ENCODE measurements at regions not wholly inside any gene's neighbourhood (a gene's known extent, or its start where the extent isn't known, plus 50 kb on each side); places are given as distances from the start of the nearest gene placed in this dataset.

DNA sequence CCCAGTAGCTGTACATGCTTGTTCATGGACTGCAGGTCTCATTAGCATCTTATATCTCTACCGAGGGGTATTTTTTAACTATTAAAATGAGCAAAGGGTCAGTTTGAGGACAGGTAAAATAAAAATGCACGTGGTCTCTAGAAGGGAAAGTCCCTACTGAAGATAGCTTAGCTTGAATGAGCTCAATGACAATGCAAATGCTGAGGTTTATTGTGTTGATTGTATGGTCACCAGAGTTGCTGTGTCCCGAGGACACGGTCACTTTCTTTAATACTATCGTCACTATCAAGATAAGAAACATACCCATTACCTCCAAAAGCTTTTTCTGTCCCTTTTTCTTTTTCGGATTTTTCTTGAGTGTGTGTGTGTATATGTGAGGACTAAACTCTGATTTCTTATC is 250.5 kb upstream of the PRKX start:
- H3K9me3 ChIP-seq (ENCODE audit: control insufficient read depth in 4 of 4, low read length in 3 of 4): no peaks in the 10 kb centered on the region
- no peaks in the 10 kb centered on the region for H3K36me3 ChIP-seq (ENCODE audit: control insufficient read depth in 4 of 4, insufficient read depth in 3 of 4, low read depth in 1 of 4, low read length in 3 of 4)
- DNase-seq (ENCODE audit: low spot score): no peak
- H3K4me3 ChIP-seq (ENCODE audit: low read depth in 1 of 3, low read length in 3 of 3): no peak overlapping the region
- no peak for TF ChIP-seq RXRA (IDR thresholded peaks at IDR 0.05)
- no peak overlapping the region for H3K9ac ChIP-seq (ENCODE audit: low read depth in 1 of 2, low read length in 2 of 2)
- no peak overlapping the region for H3K27ac ChIP-seq (ENCODE audit: low read depth in 1 of 2, low read length in 2 of 2)
- 42% methylated on average over 6 of the region's 6 CpGs for WGBS
- peaks cover 0 to 4% (median 2%) of the 10 kb centered on the region in 4 donors for H3K4me1 ChIP-seq (ENCODE audit: control insufficient read depth in 4 of 4, insufficient read depth in 4 of 4, low read length in 3 of 4)
- no peaks in the 10 kb centered on the region for H3K27me3 ChIP-seq (ENCODE audit: control insufficient read depth in 4 of 4, insufficient read depth in 4 of 4, low read length in 3 of 4)

DNA sequence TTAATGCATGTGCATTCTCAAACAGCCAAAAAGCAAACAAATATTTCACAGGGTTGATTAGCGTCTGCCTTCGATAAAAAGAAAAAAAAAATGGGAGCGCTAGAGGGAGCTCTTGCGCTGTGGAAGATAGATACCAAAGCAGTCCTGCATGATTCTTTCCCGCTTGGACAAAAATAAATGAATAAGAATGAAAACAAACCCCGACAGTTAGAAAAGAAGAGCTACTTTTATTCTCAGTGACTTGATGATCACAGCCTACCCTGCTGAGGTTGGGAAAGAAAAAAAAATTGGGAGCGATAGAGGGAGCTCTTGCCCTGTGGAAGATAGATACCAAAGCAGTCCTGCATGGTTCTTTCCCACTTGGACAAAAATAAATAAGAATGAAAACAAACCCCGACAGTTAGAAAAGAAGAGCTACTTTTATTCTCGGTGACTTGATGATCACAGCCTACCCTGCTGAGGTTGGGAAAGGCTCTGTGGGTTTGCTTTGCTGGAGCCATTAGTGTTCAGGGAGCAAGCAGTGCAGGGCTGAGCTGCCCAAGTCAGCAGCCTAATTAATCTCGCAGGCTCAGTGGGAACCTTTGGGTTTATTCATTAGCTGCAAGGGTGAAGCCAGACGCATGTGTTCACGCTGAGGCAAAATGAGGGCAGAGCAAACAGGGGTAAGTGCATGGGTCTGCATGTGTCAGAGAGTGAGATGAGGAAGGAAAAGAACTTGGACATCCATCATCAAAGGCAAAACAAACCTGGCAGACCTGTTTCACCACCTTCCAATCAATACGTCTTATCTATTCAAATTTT is 249.3 kb upstream of the PRKX start:
- WGBS: 2% methylated on average over 13 of the region's 13 CpGs

DNA sequence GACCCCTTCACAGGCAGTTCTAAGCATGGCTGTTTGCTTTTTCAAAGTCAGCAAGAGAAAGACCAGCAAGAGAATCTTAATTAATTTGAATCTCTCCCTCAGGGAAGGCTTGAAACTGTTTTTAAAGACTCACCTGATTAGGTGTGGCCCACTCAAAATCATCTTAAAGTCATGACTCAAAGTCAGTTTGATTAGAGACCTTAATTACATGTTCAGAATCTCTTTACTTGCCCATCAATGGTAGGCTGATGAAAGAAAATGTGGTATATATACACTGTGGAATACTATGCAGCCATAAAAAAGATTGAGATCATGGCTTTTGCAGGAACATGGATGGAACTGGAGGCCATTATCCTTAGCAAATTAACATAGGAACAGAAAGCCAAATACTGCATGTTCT is 247.5 kb upstream of the PRKX start:
- TF ChIP-seq NR2F2 (IDR thresholded peaks at IDR 0.05) (no peak), JUND (IDR thresholded peaks at IDR 0.05) (no peak), TAF1 (conservative IDR thresholded peaks at IDR 0.05) (no peak), FOXA1 (IDR thresholded peaks at IDR 0.05) (no peak), EGR1 (IDR thresholded peaks at IDR 0.05; ENCODE audit: low read depth in 2 of 2) (no peak), YY1 (IDR thresholded peaks at IDR 0.05) (no peak), RAD21 (IDR thresholded peaks at IDR 0.05) (no peak), HNF4G (IDR thresholded peaks at IDR 0.05) (no peak), RXRA (IDR thresholded peaks at IDR 0.05) (no peak)
- TF ChIP-seq, protein P1, sequence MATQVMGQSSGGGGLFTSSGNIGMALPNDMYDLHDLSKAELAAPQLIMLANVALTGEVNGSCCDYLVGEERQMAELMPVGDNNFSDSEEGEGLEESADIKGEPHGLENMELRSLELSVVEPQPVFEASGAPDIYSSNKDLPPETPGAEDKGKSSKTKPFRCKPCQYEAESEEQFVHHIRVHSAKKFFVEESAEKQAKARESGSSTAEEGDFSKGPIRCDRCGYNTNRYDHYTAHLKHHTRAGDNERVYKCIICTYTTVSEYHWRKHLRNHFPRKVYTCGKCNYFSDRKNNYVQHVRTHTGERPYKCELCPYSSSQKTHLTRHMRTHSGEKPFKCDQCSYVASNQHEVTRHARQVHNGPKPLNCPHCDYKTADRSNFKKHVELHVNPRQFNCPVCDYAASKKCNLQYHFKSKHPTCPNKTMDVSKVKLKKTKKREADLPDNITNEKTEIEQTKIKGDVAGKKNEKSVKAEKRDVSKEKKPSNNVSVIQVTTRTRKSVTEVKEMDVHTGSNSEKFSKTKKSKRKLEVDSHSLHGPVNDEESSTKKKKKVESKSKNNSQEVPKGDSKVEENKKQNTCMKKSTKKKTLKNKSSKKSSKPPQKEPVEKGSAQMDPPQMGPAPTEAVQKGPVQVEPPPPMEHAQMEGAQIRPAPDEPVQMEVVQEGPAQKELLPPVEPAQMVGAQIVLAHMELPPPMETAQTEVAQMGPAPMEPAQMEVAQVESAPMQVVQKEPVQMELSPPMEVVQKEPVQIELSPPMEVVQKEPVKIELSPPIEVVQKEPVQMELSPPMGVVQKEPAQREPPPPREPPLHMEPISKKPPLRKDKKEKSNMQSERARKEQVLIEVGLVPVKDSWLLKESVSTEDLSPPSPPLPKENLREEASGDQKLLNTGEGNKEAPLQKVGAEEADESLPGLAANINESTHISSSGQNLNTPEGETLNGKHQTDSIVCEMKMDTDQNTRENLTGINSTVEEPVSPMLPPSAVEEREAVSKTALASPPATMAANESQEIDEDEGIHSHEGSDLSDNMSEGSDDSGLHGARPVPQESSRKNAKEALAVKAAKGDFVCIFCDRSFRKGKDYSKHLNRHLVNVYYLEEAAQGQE (IDR thresholded peaks at IDR 0.05): no peak
- TF ChIP-seq, protein P2, sequence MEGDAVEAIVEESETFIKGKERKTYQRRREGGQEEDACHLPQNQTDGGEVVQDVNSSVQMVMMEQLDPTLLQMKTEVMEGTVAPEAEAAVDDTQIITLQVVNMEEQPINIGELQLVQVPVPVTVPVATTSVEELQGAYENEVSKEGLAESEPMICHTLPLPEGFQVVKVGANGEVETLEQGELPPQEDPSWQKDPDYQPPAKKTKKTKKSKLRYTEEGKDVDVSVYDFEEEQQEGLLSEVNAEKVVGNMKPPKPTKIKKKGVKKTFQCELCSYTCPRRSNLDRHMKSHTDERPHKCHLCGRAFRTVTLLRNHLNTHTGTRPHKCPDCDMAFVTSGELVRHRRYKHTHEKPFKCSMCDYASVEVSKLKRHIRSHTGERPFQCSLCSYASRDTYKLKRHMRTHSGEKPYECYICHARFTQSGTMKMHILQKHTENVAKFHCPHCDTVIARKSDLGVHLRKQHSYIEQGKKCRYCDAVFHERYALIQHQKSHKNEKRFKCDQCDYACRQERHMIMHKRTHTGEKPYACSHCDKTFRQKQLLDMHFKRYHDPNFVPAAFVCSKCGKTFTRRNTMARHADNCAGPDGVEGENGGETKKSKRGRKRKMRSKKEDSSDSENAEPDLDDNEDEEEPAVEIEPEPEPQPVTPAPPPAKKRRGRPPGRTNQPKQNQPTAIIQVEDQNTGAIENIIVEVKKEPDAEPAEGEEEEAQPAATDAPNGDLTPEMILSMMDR (IDR thresholded peaks at IDR 0.05; ENCODE audit: low read depth, low read length, missing input control): no peak
- TF ChIP-seq, protein P3, sequence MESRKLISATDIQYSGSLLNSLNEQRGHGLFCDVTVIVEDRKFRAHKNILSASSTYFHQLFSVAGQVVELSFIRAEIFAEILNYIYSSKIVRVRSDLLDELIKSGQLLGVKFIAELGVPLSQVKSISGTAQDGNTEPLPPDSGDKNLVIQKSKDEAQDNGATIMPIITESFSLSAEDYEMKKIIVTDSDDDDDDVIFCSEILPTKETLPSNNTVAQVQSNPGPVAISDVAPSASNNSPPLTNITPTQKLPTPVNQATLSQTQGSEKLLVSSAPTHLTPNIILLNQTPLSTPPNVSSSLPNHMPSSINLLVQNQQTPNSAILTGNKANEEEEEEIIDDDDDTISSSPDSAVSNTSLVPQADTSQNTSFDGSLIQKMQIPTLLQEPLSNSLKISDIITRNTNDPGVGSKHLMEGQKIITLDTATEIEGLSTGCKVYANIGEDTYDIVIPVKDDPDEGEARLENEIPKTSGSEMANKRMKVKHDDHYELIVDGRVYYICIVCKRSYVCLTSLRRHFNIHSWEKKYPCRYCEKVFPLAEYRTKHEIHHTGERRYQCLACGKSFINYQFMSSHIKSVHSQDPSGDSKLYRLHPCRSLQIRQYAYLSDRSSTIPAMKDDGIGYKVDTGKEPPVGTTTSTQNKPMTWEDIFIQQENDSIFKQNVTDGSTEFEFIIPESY (IDR thresholded peaks at IDR 0.05): no peak
- H3K4me3 ChIP-seq (ENCODE audit: low read depth in 1 of 3, low read length in 3 of 3): no peak overlapping the region
- peaks cover 0 to 4% (median 2%) of the 10 kb centered on the region in 4 donors for H3K4me1 ChIP-seq (ENCODE audit: control insufficient read depth in 4 of 4, insufficient read depth in 4 of 4, low read length in 3 of 4)
- H3K36me3 ChIP-seq (ENCODE audit: control insufficient read depth in 4 of 4, insufficient read depth in 3 of 4, low read depth in 1 of 4, low read length in 3 of 4): no peaks in the 10 kb centered on the region
- H3K27me3 ChIP-seq (ENCODE audit: control insufficient read depth in 4 of 4, insufficient read depth in 4 of 4, low read length in 3 of 4): no peaks in the 10 kb centered on the region
- H3K27ac ChIP-seq (ENCODE audit: low read depth in 1 of 2, low read length in 2 of 2): no peak overlapping the region
- no peak for DNase-seq (ENCODE audit: low spot score)
- H3K9ac ChIP-seq (ENCODE audit: low read depth in 1 of 2, low read length in 2 of 2): no peak overlapping the region
- H3K9me3 ChIP-seq (ENCODE audit: control insufficient read depth in 4 of 4, low read length in 3 of 4): no peaks in the 10 kb centered on the region

More for the DNA sequence above, 249.3 kb upstream of the PRKX start:
- H3K4me1 ChIP-seq (ENCODE audit: control insufficient read depth in 4 of 4, insufficient read depth in 4 of 4, low read length in 3 of 4): peaks cover 0 to 4% (median 2%) of the 10 kb centered on the region in 4 donors
- TF ChIP-seq, protein P2 (IDR thresholded peaks at IDR 0.05; ENCODE audit: low read depth, low read length, missing input control): peak; percentile 26
- TF ChIP-seq RAD21 (IDR thresholded peaks at IDR 0.05): peak; percentile 66 to 72
- no peak for TF ChIP-seq RXRA (IDR thresholded peaks at IDR 0.05)
- H3K36me3 ChIP-seq (ENCODE audit: control insufficient read depth in 4 of 4, insufficient read depth in 3 of 4, low read depth in 1 of 4, low read length in 3 of 4): no peaks in the 10 kb centered on the region
- no peak overlapping the region for H3K9ac ChIP-seq (ENCODE audit: low read depth in 1 of 2, low read length in 2 of 2)
- DNase-seq (ENCODE audit: low spot score): no peak
- no peak overlapping the region for H3K27ac ChIP-seq (ENCODE audit: low read depth in 1 of 2, low read length in 2 of 2)
- no peak overlapping the region for H3K4me3 ChIP-seq (ENCODE audit: low read depth in 1 of 3, low read length in 3 of 3)
- H3K9me3 ChIP-seq (ENCODE audit: control insufficient read depth in 4 of 4, low read length in 3 of 4): no peaks in the 10 kb centered on the region
- no peaks in the 10 kb centered on the region for H3K27me3 ChIP-seq (ENCODE audit: control insufficient read depth in 4 of 4, insufficient read depth in 4 of 4, low read length in 3 of 4)

Measured in liver (tissue), 8 donors.